IPS-NIHi7 (cell line): ENCODE measurements at regions not wholly inside any gene's neighbourhood (a gene's known extent, or its start where the extent isn't known, plus 50 kb on each side); places are given as distances from the start of the nearest gene placed in this dataset.
A peak's percentile ranks its signal among the peaks of the same experiment; 100 is the strongest.

Experiments used
- DNase-seq: peaks from one replicate; pipeline ENCODE4 v3.0.0; 2012; ENCODE audit warnings: mixed read lengths; ENCODE audit errors: extremely low spot score

- DNase-seq, result no peak
These were observed 518.9 kb downstream of the SHQ1 start for GRCh38 chr3:72329354-72329753.

GRCh38 chr3:72328755-72329277 is 519.4 kb downstream of the SHQ1 start:
- no peak for DNase-seq

GRCh38 chr3:72327008-72327407 is 521.2 kb downstream of the SHQ1 start:
- no peak for DNase-seq

GRCh38 chr3:72324253-72324811 is 523.9 kb downstream of the SHQ1 start:
- DNase-seq, result no peak

- DNase-seq, result no peak
These were observed 524.5 kb downstream of the SHQ1 start for GRCh38 chr3:72323773-72324172.

GRCh38 chr3:72322264-72322976 is 525.8 kb downstream of the SHQ1 start:
- no peak for DNase-seq

- DNase-seq, result no peak
These were observed 527.3 kb downstream of the SHQ1 start for GRCh38 chr3:72320955-72321303.

GRCh38 chr3:72320095-72320954 is 527.9 kb downstream of the SHQ1 start:
- no peak for DNase-seq

GRCh38 chr3:72319194-72320094 is 528.8 kb downstream of the SHQ1 start:
- DNase-seq, result no peak

GRCh38 chr3:72318504-72319193 is 529.6 kb downstream of the SHQ1 start:
- DNase-seq, result peak; percentile 31

- no peak for DNase-seq
These were observed 530.8 kb downstream of the SHQ1 start for GRCh38 chr3:72317491-72317890.

- no peak for DNase-seq
These were observed 531.6 kb downstream of the SHQ1 start for GRCh38 chr3:72316501-72317279.

GRCh38 chr3:72313308-72313707 is 528.4 kb upstream of the PROK2 start:
- no peak for DNase-seq

GRCh38 chr3:72312339-72312738 is 527.4 kb upstream of the PROK2 start:
- DNase-seq, result no peak

- DNase-seq, result no peak
These were observed 526.5 kb upstream of the PROK2 start for GRCh38 chr3:72311425-72311824.

GRCh38 chr3:72310419-72311380 is 525.8 kb upstream of the PROK2 start:
- no peak for DNase-seq

- DNase-seq, result no peak
These were observed 524.9 kb upstream of the PROK2 start for GRCh38 chr3:72309661-72310418.

- no peak for DNase-seq
These were observed 523.7 kb upstream of the PROK2 start for GRCh38 chr3:72308641-72309040.
